T-cell (primary cell): ENCODE measurements at regions not wholly inside any gene's neighbourhood (a gene's known extent, or its start where the extent isn't known, plus 50 kb on each side); places are given as distances from the start of the nearest gene placed in this dataset.
A peak's percentile ranks its signal among the peaks of the same experiment; 100 is the strongest.

Source experiments
- ATAC-seq, 4 experiments: fragments of 200-7000 bp in 3 of 4; fragments of 150-1000 bp in 1 of 4; cut with Tn5 transposase; replicated peaks in 1 of 4; 1 replicate in 3 of 4; 2 replicates in 1 of 4; pipeline ENCODE4 v1.10.0; 2021; ENCODE audit warnings: moderate library complexity in 3 of 4, mild to moderate bottlenecking in 2 of 4, moderate number of reproducible peaks in 1 of 4
- CTCF ChIA-PET, 2 donors: fragments of 300-600 bp; sonication (Branson Sonifier 250); formaldehyde crosslinking; loops; one replicate each; lab custom pipeline; 2022; ENCODE audit warnings: antibody characterized with exemption in 2 of 2; lab: Charles Lee
- POLR2A ChIA-PET, 2 donors: fragments of 300-600 bp; sonication (Branson Sonifier 250); formaldehyde crosslinking; loops; one replicate each; lab custom pipeline; 2022; ENCODE audit warnings: antibody characterized with exemption in 2 of 2; lab: Charles Lee
- DNase-seq, 35 experiments: peaks; one replicate each; pipeline versions ENCODE4 v3.0.0 to v3.0.0-alpha.2; 2013 to 2023
- H3K27ac ChIP-seq: one replicate; pipeline ENCODE4 v1.5.1; 2013; ENCODE audit warnings: low read length
- H3K27me3 ChIP-seq, 2 experiments: replicated peaks in 1 of 2; 1 replicate in 1 of 2; 2 replicates in 1 of 2; pipeline versions ENCODE4 v1.6.1 to v1.7.0; 2013; ENCODE audit warnings: low read length in 1 of 2, mixed read lengths in 1 of 2; ENCODE audit not compliant: control insufficient read depth in 2 of 2, insufficient read depth in 2 of 2; ENCODE audit errors: extremely low read depth in 1 of 2
- H3K36me3 ChIP-seq, 2 donors: 1 replicate in 1 of 2; 2 replicates in 1 of 2; pipeline versions ENCODE4 v1.6.1 to v1.7.0; 2013; ENCODE audit warnings: low read length in 1 of 2; ENCODE audit not compliant: control insufficient read depth in 2 of 2, insufficient read depth in 1 of 2; ENCODE audit errors: extremely low read depth in 1 of 2
- H3K4me1 ChIP-seq, 2 experiments: 1 replicate in 1 of 2; 2 replicates in 1 of 2; pipeline versions ENCODE4 v1.6.1 to v1.7.0; 2013; ENCODE audit warnings: low read length in 2 of 2, mixed read lengths in 1 of 2; ENCODE audit not compliant: insufficient read depth in 2 of 2, control insufficient read depth in 1 of 2; ENCODE audit errors: extremely low read depth in 1 of 2
- H3K4me3 ChIP-seq, 2 donors: 1 replicate in 1 of 2; 2 replicates in 1 of 2; pipeline versions ENCODE4 v1.5.1 to v1.7.0; 2013; ENCODE audit warnings: mild to moderate bottlenecking in 2 of 2, low read length in 1 of 2, moderate library complexity in 1 of 2; ENCODE audit not compliant: control insufficient read depth in 1 of 2; ENCODE audit errors: extremely low read depth in 1 of 2
- H3K9me3 ChIP-seq: 2 replicates; pipeline ENCODE4 v1.7.0; 2013
- H3K27ac Mint-ChIP-seq, 2 donors: one replicate each; pipeline ENCODE4 v1.8.0; 2020 to 2021; ENCODE audit warnings: mild to moderate bottlenecking in 2 of 2, mixed read lengths in 2 of 2
- H3K27me3 Mint-ChIP-seq, 2 donors: one replicate each; pipeline ENCODE4 v1.8.0; 2021 to 2022; ENCODE audit warnings: mixed read lengths in 2 of 2
- H3K36me3 Mint-ChIP-seq: one replicate; pipeline ENCODE4 v1.8.0; 2021; ENCODE audit warnings: mixed read lengths
- H3K4me1 Mint-ChIP-seq, 3 donors: one replicate each; pipeline ENCODE4 v1.8.0; 2020 to 2022; ENCODE audit warnings: mixed read lengths in 3 of 3, mild to moderate bottlenecking in 1 of 3
- H3K4me3 Mint-ChIP-seq, 3 donors: one replicate each; pipeline ENCODE4 v1.8.0; 2020 to 2022; ENCODE audit warnings: mild to moderate bottlenecking in 3 of 3, mixed read lengths in 3 of 3, moderate library complexity in 3 of 3
- H3K9me3 Mint-ChIP-seq, 3 donors: one replicate each; pipeline ENCODE4 v1.8.0; 2020 to 2022; ENCODE audit warnings: mixed read lengths in 3 of 3
- WGBS: methylation state at CpG from one replicate; pipeline ENCODE4 v1.1.5; 2013; ENCODE audit warnings: missing lambda C conversion rate; ENCODE audit not compliant: insufficient coverage; 5-methylcytosine and 5-hydroxymethylcytosine counted together

- ATAC-seq, result peak; percentile 27 to 55 (median 42)
- H3K4me3 ChIP-seq, result peak overlapping the region; percentile 34 to 41
- H3K36me3 ChIP-seq, result no peaks in the 10 kb centered on the region
- peaks cover 0 to 5% (median 5%) of the 10 kb centered on the region in 3 donors for H3K9me3 Mint-ChIP-seq
- 4% methylated on average over 75 of the region's 76 CpGs for WGBS
- no peaks in the 10 kb centered on the region for H3K9me3 ChIP-seq
- peaks cover 17 to 58% of the 10 kb centered on the region in 2 donors for H3K27me3 Mint-ChIP-seq
- ChIA-PET CTCF (no interaction called here), POLR2A (no interaction called here)
- H3K4me3 Mint-ChIP-seq, result peak overlapping the region; percentile 21 to 69 (median 53)
- H3K36me3 Mint-ChIP-seq, result no peaks in the 10 kb centered on the region
- H3K27ac ChIP-seq, result no peak overlapping the region
- peak in 15 of 35 experiments; percentile 0 to 26 (median 11) for DNase-seq
- peaks cover 0 to 25% of the 10 kb centered on the region in 2 experiments for H3K27me3 ChIP-seq
- peaks cover 0 to 16% (median 13%) of the 10 kb centered on the region in 3 donors for H3K4me1 Mint-ChIP-seq
- H3K4me1 ChIP-seq, result peaks cover 0 to 16% of the 10 kb centered on the region in 2 experiments
- no peak overlapping the region for H3K27ac Mint-ChIP-seq
Measured at GRCh38 chr5:61625681-61626621, 293.9 kb downstream of the ZSWIM6 start.

- no peak overlapping the region for H3K27ac ChIP-seq
- H3K4me1 ChIP-seq, result peaks cover 0 to 16% of the 10 kb centered on the region in 2 experiments
- DNase-seq (no peak), ATAC-seq (no peak)
- Mint-ChIP-seq H3K27me3 (peaks cover 17 to 56% of the 10 kb centered on the region in 2 donors), H3K9me3 (peaks cover 0 to 5% (median 5%) of the 10 kb centered on the region in 3 donors), H3K4me3 (peak overlapping the region; percentile 50 to 69 (median 53)), H3K27ac (no peak overlapping the region), H3K36me3 (no peaks in the 10 kb centered on the region), H3K4me1 (peaks cover 0 to 16% (median 13%) of the 10 kb centered on the region in 3 donors)
- 24% methylated on average over 7 of the region's 10 CpGs for WGBS
- H3K36me3 ChIP-seq, result no peaks in the 10 kb centered on the region
- CTCF ChIA-PET, result no interaction called here
- H3K4me3 ChIP-seq, result peak overlapping the region in 1 of 2 donors; percentile 41
- POLR2A ChIA-PET, result no interaction called here
- no peaks in the 10 kb centered on the region for H3K9me3 ChIP-seq
- H3K27me3 ChIP-seq, result peaks cover 0 to 27% of the 10 kb centered on the region in 2 experiments
Measured at GRCh38 chr5:61626639-61627282, 294.7 kb downstream of the ZSWIM6 start.

- Histone ChIP-seq H3K9me3 (no peaks in the 10 kb centered on the region), H3K27ac (no peak overlapping the region), H3K36me3 (no peaks in the 10 kb centered on the region), H3K27me3 (peaks cover 0 to 28% of the 10 kb centered on the region in 2 experiments), H3K4me3 (no peak overlapping the region), H3K4me1 (peaks cover 0 to 16% of the 10 kb centered on the region in 2 experiments)
- peaks cover 17 to 49% of the 10 kb centered on the region in 2 donors for H3K27me3 Mint-ChIP-seq
- ChIA-PET CTCF (no interaction called here), POLR2A (no interaction called here)
- peaks cover 0 to 16% (median 13%) of the 10 kb centered on the region in 3 donors for H3K4me1 Mint-ChIP-seq
- WGBS, result 20% methylated on average over 1 of the region's 2 CpGs
- no peak for DNase-seq
- peaks cover 0 to 5% (median 5%) of the 10 kb centered on the region in 3 donors for H3K9me3 Mint-ChIP-seq
- H3K27ac Mint-ChIP-seq, result no peak overlapping the region
- no peaks in the 10 kb centered on the region for H3K36me3 Mint-ChIP-seq
- peak overlapping the region in 1 of 3 donors; percentile 69 for H3K4me3 Mint-ChIP-seq
- ATAC-seq, result no peak
Measured at GRCh38 chr5:61627531-61627930, 295.5 kb downstream of the ZSWIM6 start.

- DNase-seq, result no peak
- ChIA-PET POLR2A (no interaction called here), CTCF (no interaction called here)
- no peak for ATAC-seq
- H3K27ac Mint-ChIP-seq, result no peak overlapping the region
- H3K4me1 Mint-ChIP-seq, result peaks cover 0 to 11% (median 6%) of the 10 kb centered on the region in 3 donors
- peaks cover 15 to 34% of the 10 kb centered on the region in 2 donors for H3K27me3 Mint-ChIP-seq
- Histone ChIP-seq H3K4me1 (peaks cover 0 to 10% of the 10 kb centered on the region in 2 experiments), H3K27ac (no peak overlapping the region), H3K27me3 (peaks cover 0 to 16% of the 10 kb centered on the region in 2 experiments), H3K4me3 (no peak overlapping the region), H3K36me3 (no peaks in the 10 kb centered on the region), H3K9me3 (no peaks in the 10 kb centered on the region)
- H3K4me3 Mint-ChIP-seq, result no peak overlapping the region
- WGBS, result no CpG with 5 or more reads among the region's 2 CpGs
- H3K36me3 Mint-ChIP-seq, result no peaks in the 10 kb centered on the region
- peaks cover 0 to 5% (median 5%) of the 10 kb centered on the region in 3 donors for H3K9me3 Mint-ChIP-seq
Measured at GRCh38 chr5:61630908-61631307, 298.9 kb downstream of the ZSWIM6 start.

- Histone ChIP-seq H3K4me1 (peaks cover 0 to 5% of the 10 kb centered on the region in 2 experiments), H3K4me3 (no peak overlapping the region), H3K36me3 (no peaks in the 10 kb centered on the region), H3K9me3 (no peaks in the 10 kb centered on the region), H3K27ac (no peak overlapping the region), H3K27me3 (peaks cover 0 to 10% of the 10 kb centered on the region in 2 experiments)
- Mint-ChIP-seq H3K4me3 (no peak overlapping the region), H3K9me3 (peaks cover 0 to 5% (median 5%) of the 10 kb centered on the region in 3 donors), H3K4me1 (peaks cover 0 to 10% (median 6%) of the 10 kb centered on the region in 3 donors), H3K36me3 (no peaks in the 10 kb centered on the region), H3K27ac (no peak overlapping the region), H3K27me3 (peaks cover 15 to 33% of the 10 kb centered on the region in 2 donors)
- DNase-seq (no peak), ATAC-seq (no peak)
- POLR2A ChIA-PET, result no interaction called here
- CTCF ChIA-PET, result no interaction called here
- 87% methylated on average over 11 of the region's 11 CpGs for WGBS
Measured at GRCh38 chr5:61631438-61631941, 299.4 kb downstream of the ZSWIM6 start.

GRCh38 chr5:61632064-61632463 lies 300.0 kb downstream of the ZSWIM6 start:
- Histone ChIP-seq H3K4me1 (no peaks in the 10 kb centered on the region), H3K4me3 (no peak overlapping the region), H3K27me3 (peaks cover 0 to 5% of the 10 kb centered on the region in 2 experiments), H3K9me3 (no peaks in the 10 kb centered on the region), H3K27ac (no peak overlapping the region), H3K36me3 (no peaks in the 10 kb centered on the region)
- no CpG with 5 or more reads among the region's 2 CpGs for WGBS
- peaks cover 0 to 5% (median 5%) of the 10 kb centered on the region in 3 donors for H3K9me3 Mint-ChIP-seq
- CTCF ChIA-PET, result no interaction called here
- peaks cover 0 to 5% (median under 1%) of the 10 kb centered on the region in 3 donors for H3K4me1 Mint-ChIP-seq
- peaks cover 15 to 27% of the 10 kb centered on the region in 2 donors for H3K27me3 Mint-ChIP-seq
- H3K27ac Mint-ChIP-seq, result no peak overlapping the region
- ATAC-seq, result no peak
- no peaks in the 10 kb centered on the region for H3K36me3 Mint-ChIP-seq
- POLR2A ChIA-PET, result no interaction called here
- no peak overlapping the region for H3K4me3 Mint-ChIP-seq
- no peak for DNase-seq
